ENCODE measurements at regions not wholly inside any gene's neighbourhood (a gene's known extent, or its start where the extent isn't known, plus 50 kb on each side); places are given as distances from the start of the nearest gene placed in this dataset.

DNA sequence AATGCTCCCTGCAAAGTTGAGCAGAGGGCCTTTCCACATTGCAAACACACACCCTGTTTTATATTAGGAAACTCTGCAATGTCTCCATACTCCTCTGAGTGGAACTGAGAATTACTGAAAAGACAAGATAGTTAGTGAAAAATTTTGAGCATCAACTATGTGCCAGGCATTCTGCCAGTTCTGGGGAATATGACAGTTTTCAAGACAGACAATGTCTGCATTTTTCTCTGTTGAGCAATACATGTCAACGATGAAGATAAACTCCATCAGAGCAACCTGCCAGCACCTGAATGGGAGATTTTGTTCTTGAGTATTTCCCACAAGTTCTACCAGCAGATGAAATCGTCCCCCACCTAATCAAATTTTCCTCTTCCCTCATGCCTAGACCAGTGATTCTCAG, 203.4 kb upstream of the BMPER start:
- no peak for DNase-seq

DNA sequence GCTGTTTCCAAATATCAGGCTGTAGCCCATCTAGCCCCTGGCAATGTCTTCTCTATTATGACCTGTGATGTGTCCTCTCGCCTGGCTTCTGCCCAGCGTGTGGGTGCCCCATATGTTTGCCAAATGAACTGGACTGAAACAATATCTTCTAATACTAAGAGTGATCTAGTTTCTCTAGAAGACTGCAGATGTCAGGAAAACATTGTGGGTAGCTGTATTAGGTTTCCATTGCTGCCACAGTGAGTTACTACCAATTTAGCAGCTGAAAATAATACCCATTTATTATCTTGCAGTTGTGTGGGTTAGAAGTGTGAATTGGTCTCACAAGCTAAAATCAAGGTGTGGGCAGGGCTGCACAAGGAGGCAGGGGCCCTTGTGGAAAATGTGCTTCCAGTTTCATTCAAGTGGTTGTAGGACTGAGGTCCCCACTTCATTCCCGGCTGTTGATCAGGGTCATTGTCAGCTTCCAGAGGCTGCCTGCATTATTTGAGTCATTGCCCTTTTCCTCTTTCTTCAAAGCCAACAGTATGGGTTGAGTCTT, 202.8 kb upstream of the BMPER start:
- no peak for DNase-seq

DNA sequence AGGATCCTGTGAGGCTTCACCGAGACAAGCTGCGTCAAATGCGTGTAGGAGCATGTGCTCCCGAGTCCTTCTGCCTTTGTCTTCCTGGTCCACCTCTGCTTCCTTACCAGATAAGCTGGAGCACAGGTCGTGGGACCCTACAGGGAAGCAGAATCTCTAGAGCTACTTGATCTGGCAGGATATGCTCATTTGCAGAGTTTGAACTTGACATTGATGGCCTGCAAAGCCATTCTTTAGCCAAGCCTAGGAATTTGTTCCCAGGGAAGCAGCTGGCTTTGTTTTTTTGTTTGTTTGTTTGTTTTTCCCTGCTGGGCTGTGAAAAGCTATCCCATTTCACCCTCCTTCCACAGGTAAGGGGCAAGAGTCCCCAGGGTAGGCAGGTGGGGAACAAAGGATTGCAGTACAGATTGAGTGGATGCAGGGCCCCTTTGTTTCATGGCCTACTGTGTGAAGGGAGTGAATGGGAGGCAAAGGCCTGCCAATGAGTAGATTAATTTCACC, 200.0 kb upstream of the BMPER start:
- no peak for DNase-seq

DNA sequence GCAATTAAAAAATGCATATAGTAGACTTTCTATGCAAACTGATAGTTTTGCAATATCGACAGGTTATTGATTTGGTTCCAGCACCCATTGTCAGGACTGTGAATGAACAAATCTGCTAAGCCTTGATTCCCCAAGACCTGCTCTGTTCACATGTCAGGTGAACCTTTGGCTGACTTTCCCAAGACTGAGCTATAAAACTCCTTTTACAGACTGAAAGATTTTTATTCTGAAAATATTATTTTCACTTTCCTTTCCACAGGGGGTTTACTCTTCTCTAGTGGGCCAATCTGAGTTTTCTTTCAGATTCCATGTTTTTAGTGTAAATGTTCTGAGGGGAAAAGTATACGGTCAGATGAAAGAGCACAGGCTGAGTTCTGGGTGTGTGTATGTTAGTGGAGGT, 199.2 kb upstream of the BMPER start:
- no peak for DNase-seq

DNA sequence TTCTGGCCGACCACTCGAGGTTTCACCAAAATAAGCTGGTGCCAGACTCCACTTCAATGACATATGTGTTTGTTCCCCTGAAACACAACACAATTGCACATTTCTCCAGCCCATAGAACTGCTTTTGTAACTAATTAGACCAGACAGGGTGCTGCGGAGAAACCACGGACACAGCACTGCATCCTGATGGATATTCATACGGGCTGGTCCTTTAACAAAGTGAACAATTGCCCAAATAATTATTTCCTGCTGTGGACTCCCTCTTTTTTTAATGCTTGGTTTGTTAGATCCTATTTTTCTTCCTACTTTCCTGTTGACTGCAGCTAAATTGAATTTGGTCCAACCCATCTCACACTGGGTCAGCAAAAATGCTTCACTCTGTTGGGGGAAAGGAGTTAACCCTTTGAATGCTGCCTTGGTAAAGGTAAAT, 198.6 kb upstream of the BMPER start:
- DNase-seq: no peak

DNA sequence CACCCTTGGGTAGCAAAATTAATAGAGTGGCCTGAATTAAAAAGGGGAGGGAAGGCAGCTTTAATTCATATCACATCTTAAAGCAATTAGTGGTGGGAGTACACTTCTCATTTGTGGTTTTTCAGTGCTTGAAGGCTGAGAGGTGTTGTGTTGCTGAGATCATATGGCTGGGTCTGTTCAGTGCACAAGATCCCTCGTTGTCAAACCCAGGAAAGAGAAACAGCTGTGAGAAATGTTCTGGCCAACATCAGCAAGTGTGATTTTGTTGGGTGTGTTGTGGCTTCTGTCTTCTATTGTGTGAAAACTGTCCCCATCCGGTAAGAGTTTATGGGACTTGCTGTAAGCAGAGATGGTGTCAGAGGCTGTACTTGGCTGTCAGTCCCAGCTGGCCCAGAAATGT, 197.9 kb upstream of the BMPER start:
- peak; percentile 26 for DNase-seq

DNA sequence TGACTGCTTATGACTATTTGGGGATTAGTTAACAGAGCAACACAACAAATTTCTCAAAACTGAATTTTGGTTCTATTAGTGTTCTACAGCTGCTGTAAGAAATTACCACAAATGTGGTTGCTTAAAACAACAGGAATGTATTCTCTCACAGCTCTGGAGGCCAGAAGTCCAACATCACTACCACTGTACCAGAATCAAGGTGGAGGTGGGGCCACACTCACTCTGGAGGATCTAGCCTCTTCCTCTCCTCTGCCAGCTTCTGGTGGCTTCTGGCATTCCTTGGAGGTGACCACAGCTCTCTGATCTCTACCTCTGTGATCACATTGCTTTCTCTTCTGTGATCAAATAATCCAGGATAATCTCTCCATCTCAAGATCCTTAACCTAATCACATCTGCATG, 194.7 kb upstream of the BMPER start:
- DNase-seq: no peak

DNA sequence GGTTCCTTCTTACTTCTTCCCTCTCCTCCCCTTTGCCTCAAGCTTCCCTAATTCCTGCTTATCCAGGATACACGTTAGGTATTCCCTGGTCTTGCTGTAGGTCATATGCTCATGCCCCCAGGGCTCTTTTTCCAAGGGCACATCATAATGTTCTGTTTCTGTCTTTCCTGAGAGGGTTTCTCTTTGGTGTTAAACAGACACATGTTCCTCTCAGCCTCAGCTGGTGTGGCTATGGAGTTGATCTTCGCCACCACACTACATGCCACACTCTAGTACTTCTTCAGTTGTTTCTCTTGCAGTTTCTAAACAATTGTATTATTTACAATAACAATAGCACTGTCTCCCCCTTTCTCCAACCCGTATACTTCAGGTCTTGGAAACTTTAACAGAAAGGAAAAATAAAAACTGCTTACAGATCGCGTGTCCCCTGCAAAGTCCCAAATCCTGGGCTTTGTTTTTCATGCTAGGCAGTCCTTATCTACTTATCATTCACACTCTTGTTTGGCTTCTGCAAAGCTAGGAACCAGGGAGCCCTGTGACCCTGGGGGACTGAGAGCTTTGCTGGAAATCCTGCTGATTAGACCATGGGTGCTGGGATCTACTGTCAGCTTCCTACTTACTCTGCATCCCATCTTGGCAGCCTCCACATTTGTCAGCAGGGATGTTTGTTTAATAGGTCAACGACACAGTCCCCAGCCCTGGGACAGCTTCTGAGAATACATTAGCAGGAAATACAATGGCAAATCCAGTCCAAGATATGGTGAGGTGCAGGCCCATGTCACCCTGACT, 193.9 kb upstream of the BMPER start:
- DNase-seq: no peak

DNA sequence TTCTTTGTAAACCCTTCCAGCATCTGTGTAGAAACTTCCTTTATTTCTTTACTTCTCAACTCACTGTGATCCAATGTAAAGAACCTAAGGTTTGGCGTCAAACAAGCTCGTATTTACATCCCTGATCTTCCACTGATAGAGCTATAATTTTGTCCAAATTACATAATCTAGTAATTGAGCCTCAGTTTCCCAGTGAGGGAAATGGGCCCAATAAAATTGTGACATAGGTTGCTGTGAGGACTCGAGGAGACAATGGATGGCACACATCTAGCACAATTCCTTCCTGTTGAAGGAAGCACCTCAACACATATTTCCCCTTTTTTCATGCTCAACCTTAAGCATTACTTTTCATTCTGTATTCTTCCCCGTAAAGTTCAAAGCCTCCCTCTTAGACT, 193.3 kb upstream of the BMPER start:
- no peak for DNase-seq

DNA sequence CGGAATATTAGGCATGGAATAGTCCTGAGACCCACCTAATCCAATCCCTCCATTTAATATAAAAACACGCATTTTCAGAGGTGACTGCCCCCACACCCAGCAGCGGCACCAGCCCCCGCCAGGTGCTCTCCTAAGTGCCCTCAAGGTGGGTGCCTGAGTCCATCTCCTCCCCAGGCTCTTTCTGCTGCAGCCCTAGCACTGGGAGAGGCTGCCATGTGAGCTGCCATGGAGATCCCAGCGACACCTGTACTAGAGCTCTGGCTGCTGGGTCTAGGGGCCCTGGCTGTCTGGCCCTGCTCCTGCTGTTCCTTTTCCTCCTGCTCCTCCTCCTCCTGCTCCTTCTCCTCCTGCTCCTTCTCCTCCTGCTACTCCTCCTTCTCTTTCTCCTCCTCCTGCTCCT, 191.1 kb upstream of the BMPER start:
- DNase-seq: no peak

DNA sequence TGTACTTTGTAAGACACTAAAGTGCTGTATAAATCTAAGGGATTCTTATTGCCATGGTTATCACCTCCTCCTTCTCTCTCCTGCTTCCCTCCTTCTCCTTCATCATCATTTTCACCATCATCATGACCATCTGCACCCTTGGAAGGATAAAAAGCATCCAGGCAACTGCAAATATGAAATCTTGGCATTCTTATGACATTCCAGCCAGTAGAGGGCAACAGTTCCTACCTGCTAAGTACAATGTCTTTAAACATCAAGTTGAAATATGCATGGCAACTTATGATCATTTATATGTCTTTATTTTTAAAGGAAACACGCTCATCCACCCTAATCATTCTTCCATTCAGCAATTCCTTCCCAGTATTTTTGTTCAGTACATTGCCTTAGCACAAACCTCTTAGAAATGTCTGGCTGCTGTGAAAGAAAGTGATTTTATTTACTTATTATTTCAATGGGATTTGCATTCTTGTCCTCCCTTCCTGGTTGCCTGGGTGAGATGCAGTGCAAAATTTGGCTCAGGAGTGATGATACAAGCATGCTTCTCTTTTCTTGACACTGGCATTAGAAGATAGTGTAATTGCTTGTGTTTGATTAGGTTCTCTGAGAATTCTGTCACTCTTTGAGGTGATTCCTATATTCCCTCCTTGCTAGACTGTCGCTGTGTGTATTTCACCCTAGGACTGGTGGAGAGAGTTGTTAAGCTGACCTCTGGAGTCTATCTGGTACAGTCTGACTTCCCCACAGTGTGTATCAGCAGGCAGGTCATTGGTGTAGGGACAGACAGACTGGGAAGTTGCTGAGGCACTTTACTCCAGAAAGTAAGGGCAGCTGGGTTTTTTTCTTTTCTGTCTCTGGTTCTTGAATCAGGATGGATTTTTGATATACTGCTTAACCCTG, 188.5 kb upstream of the BMPER start:
- DNase-seq: no peak

DNA sequence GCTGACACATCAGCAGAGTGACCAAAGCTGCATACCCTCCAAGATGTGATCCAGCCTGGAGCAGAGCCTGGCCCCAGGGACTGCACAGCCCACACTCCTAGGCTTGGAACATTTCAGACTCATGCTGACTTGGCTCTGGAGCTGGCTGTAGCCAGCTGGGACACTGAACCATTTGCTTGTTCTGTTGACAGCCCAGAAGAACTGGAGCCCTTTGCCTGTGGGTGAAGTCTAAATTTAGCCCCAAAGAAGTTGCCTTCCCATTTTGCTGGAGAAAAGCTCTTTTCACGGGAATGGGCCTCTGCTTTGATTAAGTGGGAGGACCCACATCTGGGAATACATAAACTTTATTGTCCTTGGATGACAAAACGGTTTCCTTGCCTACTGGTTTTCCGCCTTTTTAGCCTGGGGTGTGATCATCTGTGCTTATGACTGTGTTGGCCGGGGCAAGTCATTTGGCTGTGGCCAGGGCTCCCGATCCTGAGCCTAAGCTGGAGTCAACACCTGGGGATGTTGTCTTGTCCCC, 186.2 kb upstream of the BMPER start:
- DNase-seq: no peak

DNA sequence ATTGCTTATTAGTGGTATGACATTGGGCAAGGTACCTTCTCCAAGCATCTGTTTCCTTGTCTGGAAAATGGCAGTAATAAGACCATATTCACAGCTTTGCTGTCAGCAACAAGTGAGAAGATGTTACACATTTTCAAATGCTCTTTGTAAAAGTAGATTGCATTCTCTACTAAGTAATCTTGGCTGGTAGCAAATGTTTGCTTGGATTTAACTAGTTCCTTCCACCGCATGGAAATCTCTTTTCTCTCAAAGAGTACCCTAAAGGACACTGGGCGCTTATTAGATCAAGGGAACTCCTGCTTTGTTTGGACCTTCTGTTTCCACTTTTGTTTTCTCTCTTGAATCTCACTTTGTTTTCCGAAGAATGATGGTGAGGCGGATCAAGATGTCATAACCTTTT, 185.2 kb upstream of the BMPER start:
- no peak for DNase-seq

DNA sequence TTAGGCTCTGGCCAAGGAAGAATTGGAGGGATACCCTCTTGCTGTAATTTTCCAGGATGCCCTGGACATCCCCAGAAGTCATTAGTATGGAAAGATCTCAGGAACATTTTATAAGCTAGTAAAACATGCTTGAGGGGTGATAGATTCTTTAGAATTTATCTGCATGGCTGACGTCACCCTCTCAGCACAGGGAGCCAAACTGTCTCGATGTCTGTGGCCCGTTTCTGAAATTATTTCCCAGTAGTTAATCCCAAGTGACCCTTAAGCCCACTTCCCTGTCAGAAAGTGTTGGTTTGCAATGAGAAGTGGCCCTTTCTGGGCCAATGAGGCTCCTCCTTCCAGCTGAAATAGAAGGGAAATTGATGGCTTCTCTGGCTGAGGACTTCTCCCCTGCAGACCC, 184.5 kb upstream of the BMPER start:
- no peak for DNase-seq

DNA sequence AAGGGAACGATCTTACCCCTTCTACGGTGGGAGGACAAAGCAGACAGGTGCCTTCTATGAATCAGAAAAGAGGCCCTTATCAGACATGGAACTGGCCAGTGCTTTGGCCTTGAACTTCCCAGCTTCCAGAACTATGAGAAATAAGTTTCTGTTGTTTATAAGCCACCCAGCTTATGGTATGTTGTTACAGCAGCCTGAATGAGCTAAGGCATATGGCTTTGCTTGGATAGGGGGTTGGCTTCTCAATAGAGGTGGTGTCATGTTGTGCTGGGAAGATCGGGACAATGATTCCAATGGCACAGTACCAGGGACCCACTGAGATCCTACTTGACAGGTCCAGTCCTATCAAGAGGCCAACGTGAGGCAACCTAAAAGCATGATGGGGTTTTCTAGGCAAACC, 183.4 kb upstream of the BMPER start:
- DNase-seq: no peak

DNA sequence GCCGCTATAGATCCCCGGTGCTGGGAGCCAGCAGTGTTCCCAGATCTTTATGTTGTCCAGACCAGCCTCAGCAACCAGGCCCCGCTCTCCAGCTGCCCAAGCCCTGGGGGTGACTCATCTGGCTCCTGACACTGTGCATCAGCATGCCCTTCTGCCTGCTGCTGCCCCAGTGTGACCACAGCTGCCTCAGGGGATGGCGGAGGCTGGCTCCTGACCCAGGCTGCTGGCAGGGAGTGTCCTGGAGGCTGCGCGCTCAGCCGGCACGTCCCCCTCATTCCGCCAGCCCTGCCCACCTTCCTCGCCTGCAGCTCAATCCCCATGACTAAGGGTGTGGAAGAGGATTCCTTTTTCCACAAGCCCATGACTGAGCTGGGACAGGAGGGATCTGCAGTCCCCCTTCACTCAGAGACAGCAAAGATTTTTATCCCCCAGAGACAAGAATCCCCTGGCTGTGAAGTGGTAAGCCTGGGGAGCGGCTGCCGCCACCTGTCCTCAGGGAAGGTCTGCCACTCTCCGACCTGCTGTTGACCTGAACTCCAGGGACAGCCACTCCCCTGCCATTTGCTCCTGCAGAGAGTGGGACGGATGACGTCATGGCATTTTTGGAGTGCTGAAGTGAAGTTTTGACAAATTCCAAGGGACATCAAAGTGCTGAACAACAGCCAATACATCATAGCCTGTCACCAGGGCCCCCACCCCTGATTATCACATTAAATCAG, 182.8 kb upstream of the BMPER start:
- no peak for DNase-seq

DNA sequence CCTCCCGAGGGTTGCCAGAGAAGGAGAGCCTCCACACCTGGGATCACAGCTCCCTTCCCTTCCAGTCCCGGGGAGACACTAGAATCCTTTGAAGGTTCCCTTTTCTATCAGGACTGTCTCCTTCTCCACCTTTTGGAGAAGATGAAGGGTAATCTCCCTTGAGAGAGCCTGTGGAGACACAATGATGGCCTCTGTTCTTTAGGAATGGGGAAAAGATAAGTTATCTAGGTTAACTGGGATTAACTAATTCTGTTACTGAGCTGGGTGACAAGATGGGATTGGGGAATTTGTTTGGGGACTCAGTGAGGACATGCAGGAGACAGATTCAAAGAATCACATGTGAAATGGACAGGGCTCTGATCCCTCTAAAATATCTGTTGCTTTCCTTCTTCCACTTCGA, 181.1 kb upstream of the BMPER start:
- no peak for DNase-seq

DNA sequence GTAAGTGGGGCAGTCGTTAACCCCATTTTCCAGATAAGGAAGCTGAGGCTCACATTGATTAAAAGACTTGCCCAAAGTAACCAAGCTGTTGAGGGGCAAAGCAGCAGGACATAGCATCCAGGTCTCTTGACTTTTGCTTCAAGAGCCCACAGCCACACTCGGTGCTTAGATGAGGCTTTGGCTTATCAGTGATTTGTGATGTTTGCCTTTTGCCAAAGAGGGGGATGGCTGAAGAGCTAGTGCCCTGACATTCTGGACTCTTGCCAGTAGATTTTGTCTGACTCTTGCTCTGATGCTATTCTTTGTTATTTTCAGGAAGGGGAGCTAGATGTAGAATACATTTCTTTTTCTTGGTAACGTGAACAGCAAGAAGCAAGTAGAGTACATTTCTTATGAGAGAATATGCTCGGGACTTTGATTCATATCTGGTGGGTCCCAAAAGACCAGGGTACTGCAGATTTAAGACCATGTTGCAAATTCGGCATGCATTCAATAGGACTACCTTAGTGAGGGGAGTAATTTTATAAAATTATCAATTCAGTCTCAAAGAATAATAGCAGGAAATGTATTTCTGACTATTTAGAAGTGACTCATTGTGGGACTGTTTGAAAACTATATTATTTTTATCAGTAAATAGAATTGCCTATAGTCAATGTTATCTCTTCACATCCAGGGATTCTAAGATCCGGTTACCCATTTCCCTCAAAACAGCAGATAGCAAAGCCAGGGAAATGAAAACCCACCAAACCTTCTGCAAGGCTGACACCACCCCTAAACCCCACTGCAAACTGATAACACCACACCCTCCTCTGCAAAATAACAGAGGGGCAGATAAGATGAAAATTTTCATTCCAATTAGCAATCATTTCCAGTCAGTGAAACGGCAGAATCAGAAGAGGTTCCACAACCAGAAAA, 180.0 kb upstream of the BMPER start:
- no peak for DNase-seq

DNA sequence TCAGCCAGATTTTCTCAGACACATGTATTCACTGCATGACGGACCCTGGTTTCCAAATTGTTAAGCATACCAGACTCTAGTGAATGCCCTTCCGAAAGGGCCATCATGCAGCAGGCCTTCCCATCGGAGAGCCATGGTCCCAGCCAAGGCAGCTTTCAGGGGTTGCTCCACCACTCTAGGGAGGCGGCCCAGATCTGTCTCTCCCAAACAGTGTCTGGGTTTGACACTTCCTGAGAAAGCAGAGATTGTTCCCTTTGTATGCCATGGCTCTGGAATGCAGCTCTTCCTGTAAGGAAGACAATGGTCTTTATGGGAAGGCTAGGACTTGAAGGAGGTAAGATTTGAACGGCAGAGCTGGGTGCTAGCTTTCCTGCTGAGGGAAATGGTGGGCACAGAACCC, 178.8 kb upstream of the BMPER start:
- DNase-seq: no peak

DNA sequence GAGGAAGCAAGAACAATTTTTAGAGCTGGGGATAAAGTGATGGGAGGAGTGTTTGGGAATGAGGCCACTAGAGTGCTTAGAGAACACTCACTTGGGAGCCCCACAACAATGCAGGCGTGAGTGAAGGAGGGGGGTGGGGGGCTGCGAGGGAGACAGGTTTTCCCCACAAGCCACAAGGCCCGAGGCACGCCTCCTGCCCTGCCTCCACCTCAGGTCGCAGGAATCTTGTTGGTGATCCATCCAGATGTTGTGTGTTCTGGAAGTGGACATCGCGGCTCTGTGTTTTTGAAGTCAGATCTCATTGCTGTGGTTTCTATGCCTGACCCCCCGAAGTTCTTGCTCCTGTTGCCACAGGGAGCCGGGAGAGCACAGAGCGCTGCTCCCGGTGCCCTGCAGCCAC, 178.0 kb upstream of the BMPER start:
- no peak for DNase-seq

DNA sequence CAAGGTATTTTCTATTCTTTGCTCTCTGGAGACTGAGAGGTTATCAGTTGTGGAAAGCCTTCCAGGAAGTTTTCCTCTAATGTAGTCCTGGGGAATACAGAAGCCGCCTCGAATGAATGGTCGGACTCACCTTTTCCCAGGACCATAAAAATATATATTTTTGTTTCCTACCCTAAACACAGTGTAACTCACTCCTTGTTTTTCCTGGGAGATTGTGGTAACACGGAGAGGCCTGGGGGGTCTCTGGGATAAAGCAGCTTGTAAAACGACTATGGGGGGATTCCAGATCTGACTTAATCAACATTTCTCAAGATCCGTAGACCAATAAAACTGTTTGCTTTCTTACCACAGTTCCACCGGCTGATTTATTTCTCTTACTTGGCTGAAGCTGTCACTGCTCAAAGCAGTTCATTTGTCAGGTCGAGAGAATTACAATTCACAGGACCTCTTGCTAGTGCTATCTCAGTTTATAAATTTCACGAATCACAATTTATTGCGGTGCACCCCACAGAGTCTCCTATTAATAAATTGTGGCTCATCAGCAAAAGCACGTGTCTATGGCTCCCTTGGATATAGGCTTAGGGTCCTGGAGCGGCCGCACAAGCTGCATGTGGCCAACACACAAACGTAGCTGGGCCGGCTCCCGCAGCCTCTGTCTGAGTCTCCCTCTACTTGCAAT, 176.3 kb upstream of the BMPER start:
- DNase-seq: no peak

Measured in CD4-positive, alpha-beta T cell treated with Interleukin-12 subunit alpha and Interleukin-12 subunit beta, for 1 hour (primary cell).